Upper lobe of left lung (tissue), 4 donors: ENCODE measurements at regions not wholly inside any gene's neighbourhood (a gene's known extent, or its start where the extent isn't known, plus 50 kb on each side); places are given as distances from the start of the nearest gene placed in this dataset.

Source experiments
- CTCF ChIP-seq, 6 experiments: fragments of 450-650 bp in 4 of 6; fragments of 200-600 bp in 2 of 6; sonication (generic) in 2 of 6; IDR thresholded peaks; one replicate each; pipeline ENCODE4 v1.5.1; 2016 to 2019; ENCODE audit warnings: antibody characterized with exemption in 6 of 6
- EP300 ChIP-seq, 4 donors: sonication (generic); formaldehyde crosslinking; IDR thresholded peaks; one replicate each; pipeline ENCODE4 v1.5.1; 2017; ENCODE audit warnings: antibody characterized with exemption in 4 of 4, control low read depth in 2 of 4
- POLR2A ChIP-seq, 4 donors: fragments of 450-650 bp; IDR thresholded peaks; one replicate each; pipeline ENCODE4 v1.5.1; 2016 to 2017; ENCODE audit warnings: antibody characterized with exemption in 4 of 4, mild to moderate bottlenecking in 2 of 4
- POLR2AphosphoS5 ChIP-seq, 2 donors: sonication (generic); formaldehyde crosslinking; IDR thresholded peaks; one replicate each; pipeline ENCODE4 v1.5.1; 2017; ENCODE audit warnings: antibody characterized with exemption in 2 of 2

GRCh38 chr3:176579711-176580185 is 617.5 kb downstream of the TBL1XR1 start:
- TF ChIP-seq CTCF (IDR thresholded peaks at IDR 0.05) (no peak), POLR2AphosphoS5 (IDR thresholded peaks at IDR 0.05) (no peak), POLR2A (IDR thresholded peaks at IDR 0.05) (no peak), EP300 (IDR thresholded peaks at IDR 0.05) (no peak)
